ENCODE measurements at regions not wholly inside any gene's neighbourhood (a gene's known extent, or its start where the extent isn't known, plus 50 kb on each side); places are given as distances from the start of the nearest gene placed in this dataset.
"Not testable (repeated sequence)": the region's sequence is repeated elsewhere in the genome, so short reads cannot be mapped to it uniquely, and the experiment has no call there.

DNA sequence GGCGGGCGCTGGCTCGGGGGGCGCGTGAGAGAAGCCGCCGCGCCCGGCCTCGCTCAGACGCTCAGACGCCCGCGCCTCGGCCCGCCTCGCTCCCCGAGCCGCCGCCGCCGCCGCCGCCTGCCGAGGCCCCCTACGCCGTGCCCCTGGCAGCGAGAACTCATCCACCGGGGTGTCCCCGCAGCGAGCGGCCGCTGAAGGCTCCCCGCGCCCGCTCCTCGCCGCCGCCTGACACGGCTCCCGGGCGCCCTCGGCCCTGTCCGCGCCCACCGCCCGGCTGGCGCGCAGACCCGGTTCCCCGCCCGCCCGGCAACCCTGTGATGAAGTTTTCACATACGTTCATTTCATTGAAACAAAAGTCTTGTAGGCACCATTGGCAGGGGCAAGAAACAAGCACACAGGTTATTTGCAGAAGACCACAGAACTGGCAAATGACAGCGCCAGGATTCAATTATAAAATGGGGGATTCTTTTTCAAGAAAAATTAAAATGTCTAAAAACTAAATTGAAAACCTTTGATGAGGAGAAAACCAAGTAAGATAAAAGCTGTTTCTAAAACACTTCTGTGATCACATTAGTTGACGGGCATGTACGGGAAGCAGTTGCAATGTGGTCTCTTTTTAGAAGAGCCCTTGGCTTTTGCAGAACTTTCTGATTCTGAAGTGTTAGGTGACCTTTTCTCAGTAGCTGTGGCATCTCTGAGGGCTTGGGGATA, 50.5 kb upstream of the TUBA3D start:
- ATAC-seq (replicated peaks in 1 of 4) (peak in 3 of 4 experiments; percentile 24 to 50 (median 30)), DNase-seq (peak in 1 of 35 experiments; percentile 0)
- H3K4me1 Mint-ChIP-seq, result peaks cover 6 to 14% (median 9%) of the 10 kb centered on the region in 3 donors
- H3K36me3 ChIP-seq (ENCODE audit: control insufficient read depth in 2 of 2, extremely low read depth in 1 of 2, insufficient read depth in 1 of 2, low read length in 1 of 2), result no peaks in the 10 kb centered on the region
- no peaks in the 10 kb centered on the region for H3K9me3 Mint-ChIP-seq
- H3K36me3 Mint-ChIP-seq, result no peaks in the 10 kb centered on the region
- H3K27ac Mint-ChIP-seq, result no peak overlapping the region
- peaks cover 48 to 58% of the 10 kb centered on the region in 2 donors for H3K27me3 Mint-ChIP-seq
- peaks cover 0 to 4% of the 10 kb centered on the region in 2 experiments for H3K4me1 ChIP-seq (ENCODE audit: control insufficient read depth in 1 of 2, extremely low read depth in 1 of 2, insufficient read depth in 2 of 2, low read length in 2 of 2)
- peak overlapping the region in 2 of 3 donors; percentile 4 to 23 for H3K4me3 Mint-ChIP-seq
- ChIA-PET POLR2A (no interaction called here), CTCF (no interaction called here)
- no peak overlapping the region for H3K4me3 ChIP-seq (ENCODE audit: control insufficient read depth in 1 of 2, extremely low read depth in 1 of 2, low read length in 1 of 2)
- no peaks in the 10 kb centered on the region for H3K9me3 ChIP-seq
- H3K27me3 ChIP-seq (replicated peaks in 1 of 2; ENCODE audit: control insufficient read depth in 2 of 2, extremely low read depth in 1 of 2, insufficient read depth in 2 of 2, low read length in 1 of 2), result peaks cover 13 to 19% of the 10 kb centered on the region in 2 experiments
- WGBS (ENCODE audit: insufficient coverage), result 4% methylated on average over 41 of the region's 57 CpGs
- H3K27ac ChIP-seq (ENCODE audit: low read length), result no peak overlapping the region

DNA sequence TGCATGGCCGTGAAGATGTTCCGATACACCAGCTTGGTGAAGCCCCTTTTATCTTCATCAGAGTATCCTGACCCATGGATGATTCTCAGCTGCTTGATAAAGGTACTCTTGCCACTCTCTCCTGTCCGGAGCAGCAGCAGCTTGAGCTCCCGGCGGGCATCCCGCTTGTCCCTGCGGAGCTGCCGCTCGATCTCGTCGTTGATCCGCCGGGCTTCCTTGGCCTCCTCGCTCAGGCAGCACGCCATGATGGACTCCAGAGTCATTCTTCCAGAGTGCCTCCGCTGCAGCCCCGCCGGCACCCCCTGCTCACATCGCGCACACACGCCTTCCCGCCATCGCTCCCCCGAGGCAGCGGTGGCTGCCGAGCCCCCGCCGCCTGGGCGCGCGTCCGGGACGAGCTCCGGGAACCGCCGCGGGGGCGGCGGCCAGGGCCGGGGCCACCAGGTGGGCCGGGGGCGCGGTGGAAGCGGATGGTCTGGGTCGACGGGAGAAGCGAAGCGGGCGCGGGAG, 51.3 kb upstream of the TUBA3D start:
- H3K36me3 Mint-ChIP-seq; POLR2A ChIA-PET; H3K36me3 ChIP-seq (ENCODE audit: control insufficient read depth in 2 of 2, extremely low read depth in 1 of 2, insufficient read depth in 1 of 2, low read length in 1 of 2); DNase-seq; H3K9me3 ChIP-seq; H3K4me1 ChIP-seq (ENCODE audit: control insufficient read depth in 1 of 2, extremely low read depth in 1 of 2, insufficient read depth in 2 of 2, low read length in 2 of 2); H3K27ac ChIP-seq (ENCODE audit: low read length); CTCF ChIA-PET; H3K4me3 ChIP-seq (ENCODE audit: control insufficient read depth in 1 of 2, extremely low read depth in 1 of 2, low read length in 1 of 2); H3K9me3 Mint-ChIP-seq: not testable (repeated sequence)
- peaks cover 13 to 19% of the 10 kb centered on the region in 2 experiments for H3K27me3 ChIP-seq (replicated peaks in 1 of 2; ENCODE audit: control insufficient read depth in 2 of 2, extremely low read depth in 1 of 2, insufficient read depth in 2 of 2, low read length in 1 of 2)
- 13% methylated on average over 40 of the region's 50 CpGs for WGBS (ENCODE audit: insufficient coverage)
- peaks cover 6 to 14% (median 9%) of the 10 kb centered on the region in 3 donors for H3K4me1 Mint-ChIP-seq
- H3K4me3 Mint-ChIP-seq, result peak overlapping the region in 2 of 3 donors; percentile 17 to 44
- peaks cover 51 to 61% of the 10 kb centered on the region in 2 donors for H3K27me3 Mint-ChIP-seq
- peak in 1 of 4 experiments; percentile 30 for ATAC-seq (replicated peaks in 1 of 4)
- peak overlapping the region in 1 of 2 donors; percentile 4 for H3K27ac Mint-ChIP-seq

DNA sequence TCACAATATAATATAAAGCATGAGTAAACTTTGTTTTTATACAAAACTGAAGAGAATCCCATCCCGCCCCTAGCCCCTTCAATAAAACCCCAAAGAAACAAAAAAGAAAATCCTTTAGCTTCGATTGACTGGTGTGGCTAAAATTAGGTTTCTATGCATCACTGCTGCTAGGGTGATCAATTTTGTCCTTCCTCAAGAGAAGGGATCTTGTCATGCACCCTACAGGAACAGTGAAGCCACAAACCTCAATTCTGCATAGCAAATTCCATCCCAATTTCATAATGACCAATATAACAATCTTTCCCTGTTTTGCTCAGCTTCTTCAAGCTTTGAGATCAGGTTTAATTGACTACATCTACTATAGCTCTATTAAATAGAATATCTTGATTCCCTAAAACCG, 55.2 kb upstream of the TUBA3D start:
- H3K27me3 Mint-ChIP-seq, result peaks cover 43 to 48% of the 10 kb centered on the region in 2 donors
- H3K27ac ChIP-seq (ENCODE audit: low read length); H3K9me3 Mint-ChIP-seq; CTCF ChIA-PET; H3K9me3 ChIP-seq; H3K27ac Mint-ChIP-seq; H3K4me3 Mint-ChIP-seq; DNase-seq; H3K4me3 ChIP-seq (ENCODE audit: control insufficient read depth in 1 of 2, extremely low read depth in 1 of 2, low read length in 1 of 2); H3K36me3 ChIP-seq (ENCODE audit: control insufficient read depth in 2 of 2, extremely low read depth in 1 of 2, insufficient read depth in 1 of 2, low read length in 1 of 2); H3K4me1 ChIP-seq (ENCODE audit: control insufficient read depth in 1 of 2, extremely low read depth in 1 of 2, insufficient read depth in 2 of 2, low read length in 2 of 2); H3K4me1 Mint-ChIP-seq; ATAC-seq (replicated peaks in 1 of 4); H3K36me3 Mint-ChIP-seq: not testable (repeated sequence)
- WGBS (ENCODE audit: insufficient coverage), result no CpG with 5 or more reads among the region's 3 CpGs
- POLR2A ChIA-PET, result interaction anchor here in 1 of 2 donors (0.6 kb wide), 1 partner anchor 252 kb away, joined by 4 read pairs; no protein-coding TSS in a partner anchor
- peaks cover 5 to 12% of the 10 kb centered on the region in 2 experiments for H3K27me3 ChIP-seq (replicated peaks in 1 of 2; ENCODE audit: control insufficient read depth in 2 of 2, extremely low read depth in 1 of 2, insufficient read depth in 2 of 2, low read length in 1 of 2)

DNA sequence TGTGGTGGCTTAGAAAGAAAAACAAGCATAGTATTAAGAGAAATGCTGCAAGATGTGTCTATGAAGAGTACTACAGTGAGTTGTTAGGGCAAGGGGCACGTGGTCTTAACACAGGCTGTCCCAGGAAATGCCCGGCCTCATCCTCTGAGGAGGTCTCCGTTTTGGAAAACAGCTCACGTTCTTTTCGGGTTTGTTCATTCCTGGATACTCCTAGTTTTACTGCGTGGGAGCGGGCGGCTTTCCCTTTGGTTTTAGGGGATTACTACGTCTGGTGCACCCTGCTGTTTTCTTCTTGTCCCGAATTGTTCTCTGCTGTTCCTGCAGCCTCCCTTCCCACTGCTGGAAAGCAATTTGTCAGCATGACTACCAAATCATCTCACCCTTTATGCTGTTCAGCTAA, 55.5 kb upstream of the RAB6D start:
- Histone ChIP-seq H3K27ac (ENCODE audit: low read length) (no peak overlapping the region), H3K4me1 (ENCODE audit: control insufficient read depth in 1 of 2, extremely low read depth in 1 of 2, insufficient read depth in 2 of 2, low read length in 2 of 2) (no peaks in the 10 kb centered on the region), H3K4me3 (ENCODE audit: control insufficient read depth in 1 of 2, extremely low read depth in 1 of 2, low read length in 1 of 2) (no peak overlapping the region), H3K9me3 (no peaks in the 10 kb centered on the region), H3K36me3 (ENCODE audit: control insufficient read depth in 2 of 2, extremely low read depth in 1 of 2, insufficient read depth in 1 of 2, low read length in 1 of 2) (no peaks in the 10 kb centered on the region), H3K27me3 (replicated peaks in 1 of 2; ENCODE audit: control insufficient read depth in 2 of 2, extremely low read depth in 1 of 2, insufficient read depth in 2 of 2, low read length in 1 of 2) (peaks cover 8 to 9% of the 10 kb centered on the region in 2 experiments)
- Mint-ChIP-seq H3K4me1 (peaks cover 0 to 2% (median 0%) of the 10 kb centered on the region in 3 donors), H3K4me3 (no peak overlapping the region), H3K27ac (no peak overlapping the region), H3K36me3 (no peaks in the 10 kb centered on the region), H3K9me3 (no peaks in the 10 kb centered on the region), H3K27me3 (peaks cover 42 to 46% of the 10 kb centered on the region in 2 donors)
- no peak for DNase-seq
- no peak for ATAC-seq (replicated peaks in 1 of 4)
- POLR2A ChIA-PET, result no interaction called here
- 55% methylated on average over 8 of the region's 10 CpGs for WGBS (ENCODE audit: insufficient coverage)
- CTCF ChIA-PET, result no interaction called here

DNA sequence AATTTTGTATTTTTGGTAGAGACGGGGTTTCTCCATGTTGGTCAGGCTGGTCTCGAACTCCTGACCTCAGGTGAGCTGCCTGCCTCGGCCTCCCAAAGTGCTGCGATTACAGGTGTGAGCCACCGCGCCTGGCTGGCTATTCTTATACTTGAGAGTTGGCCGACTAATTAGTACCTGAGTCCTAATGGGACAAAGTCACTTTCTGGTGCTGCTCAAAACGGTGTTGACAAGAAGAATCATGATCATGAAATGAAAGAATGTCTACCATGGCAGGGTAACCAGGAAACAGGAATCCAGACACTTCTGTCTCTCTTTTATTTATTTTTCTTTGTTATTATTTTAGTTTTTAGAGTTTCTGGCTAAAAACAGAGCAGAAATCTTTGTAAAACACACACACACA, 54.7 kb upstream of the RAB6D start:
- ATAC-seq (replicated peaks in 1 of 4) (no peak), DNase-seq (no peak)
- H3K9me3 ChIP-seq, result no peaks in the 10 kb centered on the region
- no peak overlapping the region for H3K4me3 Mint-ChIP-seq
- H3K36me3 Mint-ChIP-seq, result no peaks in the 10 kb centered on the region
- H3K9me3 Mint-ChIP-seq, result no peaks in the 10 kb centered on the region
- POLR2A ChIA-PET, result no interaction called here
- peaks cover 34 to 38% of the 10 kb centered on the region in 2 donors for H3K27me3 Mint-ChIP-seq
- no peak overlapping the region for H3K27ac ChIP-seq (ENCODE audit: low read length)
- H3K4me3 ChIP-seq (ENCODE audit: control insufficient read depth in 1 of 2, extremely low read depth in 1 of 2, low read length in 1 of 2), result no peak overlapping the region
- H3K36me3 ChIP-seq (ENCODE audit: control insufficient read depth in 2 of 2, extremely low read depth in 1 of 2, insufficient read depth in 1 of 2, low read length in 1 of 2), result no peaks in the 10 kb centered on the region
- CTCF ChIA-PET, result no interaction called here
- H3K27ac Mint-ChIP-seq, result no peak overlapping the region
- no peaks in the 10 kb centered on the region for H3K4me1 ChIP-seq (ENCODE audit: control insufficient read depth in 1 of 2, extremely low read depth in 1 of 2, insufficient read depth in 2 of 2, low read length in 2 of 2)
- no peaks in the 10 kb centered on the region for H3K4me1 Mint-ChIP-seq
- peaks cover 7 to 10% of the 10 kb centered on the region in 2 experiments for H3K27me3 ChIP-seq (replicated peaks in 1 of 2; ENCODE audit: control insufficient read depth in 2 of 2, extremely low read depth in 1 of 2, insufficient read depth in 2 of 2, low read length in 1 of 2)
- 80% methylated on average over 2 of the region's 8 CpGs for WGBS (ENCODE audit: insufficient coverage)

DNA sequence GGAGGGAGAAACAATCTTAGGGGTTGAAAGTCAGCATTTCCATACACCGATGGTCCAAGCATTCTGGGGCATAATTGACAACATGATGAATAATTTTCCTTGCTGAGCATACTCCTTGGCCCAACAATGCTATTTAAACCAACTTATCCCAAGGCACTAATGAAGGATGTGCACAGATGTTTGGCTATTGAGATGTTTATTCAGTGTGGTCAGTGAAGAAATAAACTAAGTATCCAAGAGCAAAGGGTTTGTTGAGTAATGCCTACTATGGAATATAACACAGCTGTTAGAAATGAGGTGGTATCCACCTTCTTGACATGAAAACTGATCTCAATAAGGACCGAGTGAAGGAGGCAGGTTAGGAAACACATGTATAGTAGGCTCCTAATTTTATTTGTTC, 53.9 kb upstream of the RAB6D start:
- Histone ChIP-seq H3K27me3 (replicated peaks in 1 of 2; ENCODE audit: control insufficient read depth in 2 of 2, extremely low read depth in 1 of 2, insufficient read depth in 2 of 2, low read length in 1 of 2) (peaks cover 7 to 10% of the 10 kb centered on the region in 2 experiments), H3K4me1 (ENCODE audit: control insufficient read depth in 1 of 2, extremely low read depth in 1 of 2, insufficient read depth in 2 of 2, low read length in 2 of 2) (no peaks in the 10 kb centered on the region), H3K27ac (ENCODE audit: low read length) (no peak overlapping the region), H3K4me3 (ENCODE audit: control insufficient read depth in 1 of 2, extremely low read depth in 1 of 2, low read length in 1 of 2) (no peak overlapping the region), H3K9me3 (no peaks in the 10 kb centered on the region), H3K36me3 (ENCODE audit: control insufficient read depth in 2 of 2, extremely low read depth in 1 of 2, insufficient read depth in 1 of 2, low read length in 1 of 2) (no peaks in the 10 kb centered on the region)
- H3K9me3 Mint-ChIP-seq, result no peaks in the 10 kb centered on the region
- ChIA-PET CTCF (no interaction called here), POLR2A (no interaction called here)
- peaks cover 33 to 36% of the 10 kb centered on the region in 2 donors for H3K27me3 Mint-ChIP-seq
- WGBS (ENCODE audit: insufficient coverage), result no CpG with 5 or more reads among the region's 2 CpGs
- no peaks in the 10 kb centered on the region for H3K36me3 Mint-ChIP-seq
- peaks cover 0 to 1% (median 0%) of the 10 kb centered on the region in 3 donors for H3K4me1 Mint-ChIP-seq
- H3K27ac Mint-ChIP-seq, result no peak overlapping the region
- DNase-seq (no peak), ATAC-seq (replicated peaks in 1 of 4) (no peak)
- H3K4me3 Mint-ChIP-seq, result no peak overlapping the region

Data from T-cell (primary cell).